HG02798 (cell line): ENCODE measurements at regions not wholly inside any gene's neighbourhood (a gene's known extent, or its start where the extent isn't known, plus 50 kb on each side); places are given as distances from the start of the nearest gene placed in this dataset.
A peak's percentile ranks its signal among the peaks of the same experiment; 100 is the strongest.
"Not testable (repeated sequence)": the region's sequence is repeated elsewhere in the genome, so short reads cannot be mapped to it uniquely, and the experiment has no call there.

Experiments used
- ATAC-seq: cut with Tn5 transposase; IDR thresholded peaks from one replicate; pipeline ENCODE4 v1.9.1; 2021; ENCODE audit warnings: mild to moderate bottlenecking; ENCODE audit not compliant: unreplicated experiment, poor library complexity

GRCh38 chr6:169106176-169106575 lies 147.5 kb downstream of the THBS2 start:
- ATAC-seq = no peak

- ATAC-seq = no peak
These were observed 151.7 kb downstream of the THBS2 start for GRCh38 chr6:169101981-169102380.

GRCh38 chr6:169101036-169101805 lies 152.4 kb downstream of the THBS2 start:
- no peak for ATAC-seq

- no peak for ATAC-seq
These were observed 154.0 kb downstream of the THBS2 start for GRCh38 chr6:169099411-169100202.

GRCh38 chr6:169098651-169099050 lies 155.0 kb downstream of the THBS2 start:
- not testable (repeated sequence) for ATAC-seq

GRCh38 chr6:169098116-169098515 lies 155.5 kb downstream of the THBS2 start:
- ATAC-seq = no peak

GRCh38 chr6:169097381-169097959 lies 156.2 kb downstream of the THBS2 start:
- no peak for ATAC-seq

- no peak for ATAC-seq
These were observed 157.3 kb downstream of the THBS2 start for GRCh38 chr6:169096388-169096787.

GRCh38 chr6:169095153-169095552 lies 158.5 kb downstream of the THBS2 start:
- ATAC-seq = no peak

- ATAC-seq = no peak
These were observed 159.1 kb downstream of the THBS2 start for GRCh38 chr6:169094552-169094950.

GRCh38 chr6:169093770-169094551 lies 159.7 kb downstream of the THBS2 start:
- no peak for ATAC-seq

- no peak for ATAC-seq
These were observed 160.5 kb downstream of the THBS2 start for GRCh38 chr6:169093066-169093723.

GRCh38 chr6:169092375-169092774 lies 161.3 kb downstream of the THBS2 start:
- ATAC-seq = peak; percentile 92

- ATAC-seq = not testable (repeated sequence)
These were observed 163.0 kb downstream of the THBS2 start for GRCh38 chr6:169090514-169091127.

GRCh38 chr6:169088762-169089161 lies 164.9 kb downstream of the THBS2 start:
- no peak for ATAC-seq

- no peak for ATAC-seq
These were observed 166.1 kb downstream of the THBS2 start for GRCh38 chr6:169087443-169088041.

- not testable (repeated sequence) for ATAC-seq
These were observed 167.0 kb downstream of the THBS2 start for GRCh38 chr6:169086616-169087015.

GRCh38 chr6:169086020-169086419 lies 167.6 kb downstream of the THBS2 start:
- no peak for ATAC-seq

GRCh38 chr6:169085466-169085865 lies 168.2 kb downstream of the THBS2 start:
- ATAC-seq = no peak
